IPS-18c (cell line): ENCODE measurements at regions not wholly inside any gene's neighbourhood (a gene's known extent, or its start where the extent isn't known, plus 50 kb on each side); places are given as distances from the start of the nearest gene placed in this dataset.

Experiments
- H3K4me3 ChIP-seq: 2 replicates; pipeline ENCODE4 v1.7.0; 2013; ENCODE audit warnings: low read depth, mild to moderate bottlenecking, low read length, moderate library complexity; ENCODE audit not compliant: insufficient read depth
- H3K9me3 ChIP-seq: one replicate; pipeline ENCODE4 v1.6.1; 2013; ENCODE audit warnings: mild to moderate bottlenecking, low read length, moderate library complexity; ENCODE audit not compliant: control insufficient read depth, insufficient read depth

DNA sequence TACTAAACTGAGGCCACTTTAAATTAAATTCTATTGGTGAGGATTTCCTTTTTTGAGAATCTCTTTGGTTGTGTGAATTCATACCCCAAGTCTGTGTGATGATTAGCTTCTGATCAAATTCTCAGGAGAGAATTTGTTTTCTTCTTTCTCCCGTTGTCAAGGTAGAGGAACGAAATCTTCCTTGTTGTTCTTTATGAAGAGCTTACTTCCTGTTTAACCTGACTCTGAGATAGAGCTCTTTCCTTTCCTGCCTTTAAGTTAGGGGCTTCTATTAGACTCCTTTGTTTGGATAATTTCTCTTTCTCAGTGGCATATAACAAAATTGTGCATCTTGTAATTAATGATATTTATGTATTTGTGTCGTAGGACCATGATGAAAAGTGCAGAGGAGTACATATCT is 572.1 kb downstream of the REEP3 start:
- Histone ChIP-seq H3K9me3 (no peaks in the 10 kb centered on the region), H3K4me3 (no peak overlapping the region)

DNA sequence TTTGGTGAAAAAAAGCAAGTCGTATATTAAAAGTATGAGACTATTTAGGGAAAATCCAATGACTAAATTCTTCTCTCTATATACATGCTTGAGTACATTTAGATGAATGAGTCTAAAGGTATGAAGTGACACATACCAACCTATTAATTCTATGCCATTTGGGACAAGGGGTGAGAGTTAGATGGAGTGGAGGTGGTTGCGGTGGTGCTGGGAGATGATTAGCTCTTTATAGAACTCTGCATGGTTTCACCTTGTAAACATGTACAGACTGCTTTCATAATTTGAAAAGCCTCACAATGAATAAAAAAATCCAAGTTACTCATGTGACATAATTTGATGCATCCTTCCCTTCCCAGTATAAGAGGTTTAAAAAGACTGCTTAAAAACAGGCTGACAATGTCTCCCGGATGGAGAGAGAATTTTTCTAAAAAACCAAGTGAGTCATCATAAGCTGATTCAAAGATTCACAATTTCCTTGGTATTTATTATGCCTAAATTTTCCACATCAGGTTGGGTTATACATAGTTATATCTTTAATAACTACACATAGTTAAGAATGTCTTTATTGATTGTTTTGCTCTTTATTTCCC is 572.8 kb downstream of the REEP3 start:
- H3K9me3 ChIP-seq, result no peaks in the 10 kb centered on the region
- no peak overlapping the region for H3K4me3 ChIP-seq

DNA sequence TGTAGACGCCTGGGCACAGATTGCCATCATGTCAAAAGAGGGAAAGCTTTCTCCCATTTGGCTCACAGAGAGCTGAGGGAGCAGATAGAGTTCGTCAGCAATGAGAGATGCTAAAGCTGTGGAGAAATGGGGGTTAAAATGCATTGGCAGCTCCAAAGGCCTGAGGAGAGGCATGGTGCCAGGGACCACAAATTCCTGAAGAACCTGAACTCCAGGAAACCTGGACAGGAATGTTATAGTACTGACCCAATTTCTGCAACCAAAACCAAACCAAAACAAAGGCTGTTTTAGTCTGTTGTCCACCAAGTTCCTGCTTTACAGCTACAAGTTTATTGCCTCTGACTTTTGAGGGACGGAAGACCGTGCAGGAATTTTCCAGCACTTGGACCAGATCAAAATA is 575.7 kb downstream of the REEP3 start:
- H3K4me3 ChIP-seq, result no peak overlapping the region
- no peaks in the 10 kb centered on the region for H3K9me3 ChIP-seq

DNA sequence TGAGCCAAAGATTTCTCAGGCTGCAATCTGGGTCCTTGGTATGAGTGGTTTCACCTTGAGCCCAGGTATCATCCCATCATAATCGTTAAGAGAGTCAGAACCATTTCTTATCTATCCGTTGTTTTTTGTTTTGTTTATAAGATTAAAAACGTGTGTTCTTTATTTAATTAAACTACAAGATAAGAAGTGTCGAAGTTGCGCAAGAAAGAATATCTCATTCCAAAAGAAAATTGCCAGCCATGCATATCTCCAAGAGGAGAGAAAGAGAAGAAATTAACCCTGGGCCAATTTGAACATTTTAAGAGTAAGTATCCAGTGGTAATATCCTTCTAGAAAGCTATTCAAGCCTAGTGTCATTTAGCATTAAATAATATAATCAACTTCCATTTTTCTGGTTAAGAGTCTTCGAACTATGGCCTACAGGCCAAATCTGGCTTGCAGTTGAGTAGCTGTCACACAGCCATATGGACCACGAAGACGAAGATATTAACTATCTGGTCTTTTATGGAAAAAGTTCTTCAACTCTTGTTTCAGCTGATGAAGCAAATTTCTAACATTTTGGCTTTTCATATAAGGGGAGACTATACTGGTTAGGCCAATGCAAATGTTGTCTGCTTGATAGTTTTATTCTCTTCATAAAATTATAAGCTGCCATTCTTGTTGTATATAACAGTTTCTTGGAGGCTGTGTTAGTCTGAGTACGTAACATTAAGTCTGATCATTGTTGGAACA is 576.4 kb downstream of the REEP3 start:
- Histone ChIP-seq H3K9me3 (no peaks in the 10 kb centered on the region), H3K4me3 (no peak overlapping the region)

GRCh38 chr10:64098994-64099393 is 577.8 kb downstream of the REEP3 start:
- Histone ChIP-seq H3K4me3 (no peak overlapping the region), H3K9me3 (no peaks in the 10 kb centered on the region)

- Histone ChIP-seq H3K4me3 (no peak overlapping the region), H3K9me3 (no peaks in the 10 kb centered on the region)
These were observed 580.5 kb downstream of the REEP3 start for GRCh38 chr10:64101606-64102263.

- H3K4me3 ChIP-seq, result no peak overlapping the region
- H3K9me3 ChIP-seq, result no peaks in the 10 kb centered on the region
These were observed 581.0 kb downstream of the REEP3 start for GRCh38 chr10:64102264-64102633.

GRCh38 chr10:64102916-64103315 is 581.7 kb downstream of the REEP3 start:
- Histone ChIP-seq H3K4me3 (no peak overlapping the region), H3K9me3 (no peaks in the 10 kb centered on the region)

GRCh38 chr10:64103750-64104470 is 582.7 kb downstream of the REEP3 start:
- Histone ChIP-seq H3K4me3 (no peak overlapping the region), H3K9me3 (no peaks in the 10 kb centered on the region)

DNA sequence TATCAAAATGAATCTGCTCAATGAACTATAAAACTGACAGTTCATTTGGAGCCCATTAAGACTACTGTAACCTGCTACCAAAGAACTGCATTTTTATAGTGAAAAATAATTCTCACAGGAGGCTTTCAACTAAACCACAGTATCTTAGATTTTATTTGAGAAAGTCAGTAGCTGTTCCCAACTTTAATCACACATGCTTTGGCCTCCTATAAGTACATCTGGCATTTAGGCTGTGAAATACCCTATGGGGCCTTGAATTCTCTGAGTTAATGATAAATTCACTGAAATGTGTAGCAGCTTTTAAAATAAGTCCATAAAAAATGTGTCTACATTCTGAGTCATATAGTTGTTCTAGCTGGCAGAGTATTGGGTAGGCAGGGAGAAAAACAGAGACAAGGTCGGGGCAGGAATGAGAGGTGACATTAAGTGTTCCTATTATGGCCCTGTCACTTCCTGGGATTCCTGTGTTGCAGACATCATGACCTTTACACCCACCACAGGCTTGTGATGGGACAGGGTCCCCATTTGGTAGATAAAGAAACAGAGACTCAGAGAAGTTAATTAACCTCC is 588.8 kb downstream of the REEP3 start:
- Histone ChIP-seq H3K4me3 (no peak overlapping the region), H3K9me3 (no peaks in the 10 kb centered on the region)

- no peaks in the 10 kb centered on the region for H3K9me3 ChIP-seq
- no peak overlapping the region for H3K4me3 ChIP-seq
These were observed 591.6 kb downstream of the REEP3 start for GRCh38 chr10:64112701-64113355.

DNA sequence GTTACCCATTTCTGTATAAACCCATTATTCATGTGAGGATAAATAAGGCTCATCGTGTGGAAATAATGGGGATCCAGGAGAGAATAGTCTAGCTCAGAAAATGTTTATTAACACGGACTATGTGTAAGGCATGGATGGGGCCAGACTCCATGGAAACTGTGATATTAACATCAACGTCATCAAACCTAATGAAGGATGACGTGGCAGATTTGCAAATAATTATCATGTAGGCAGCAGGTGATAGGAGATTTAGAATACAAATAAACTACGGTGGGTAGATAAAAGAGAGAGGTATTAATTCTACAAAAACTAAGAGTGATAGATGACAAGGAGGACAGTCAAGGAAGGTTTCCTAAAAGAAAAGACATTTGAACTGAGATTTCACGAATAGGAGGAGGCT is 592.2 kb downstream of the REEP3 start:
- Histone ChIP-seq H3K4me3 (no peak overlapping the region), H3K9me3 (no peaks in the 10 kb centered on the region)

DNA sequence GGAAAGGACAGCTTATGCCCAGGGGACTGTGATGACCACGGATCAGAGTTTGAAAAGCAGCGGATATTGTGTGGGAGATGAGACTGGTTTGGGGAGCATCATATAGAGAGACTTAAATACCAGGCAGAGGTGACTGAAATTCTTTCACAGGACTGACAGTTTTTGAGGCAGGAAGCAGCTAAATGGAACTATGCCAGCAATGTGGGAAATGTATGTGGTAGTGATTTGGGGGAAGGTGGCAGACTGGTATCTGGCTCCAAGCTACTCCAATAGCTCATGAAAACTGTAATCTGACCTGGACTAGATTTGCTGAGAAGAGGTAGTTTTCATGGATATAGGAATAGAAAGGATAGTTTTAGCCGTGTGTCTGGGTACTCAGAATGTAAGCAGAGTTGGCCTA is 592.6 kb downstream of the REEP3 start:
- Histone ChIP-seq H3K9me3 (no peaks in the 10 kb centered on the region), H3K4me3 (no peak overlapping the region)

DNA sequence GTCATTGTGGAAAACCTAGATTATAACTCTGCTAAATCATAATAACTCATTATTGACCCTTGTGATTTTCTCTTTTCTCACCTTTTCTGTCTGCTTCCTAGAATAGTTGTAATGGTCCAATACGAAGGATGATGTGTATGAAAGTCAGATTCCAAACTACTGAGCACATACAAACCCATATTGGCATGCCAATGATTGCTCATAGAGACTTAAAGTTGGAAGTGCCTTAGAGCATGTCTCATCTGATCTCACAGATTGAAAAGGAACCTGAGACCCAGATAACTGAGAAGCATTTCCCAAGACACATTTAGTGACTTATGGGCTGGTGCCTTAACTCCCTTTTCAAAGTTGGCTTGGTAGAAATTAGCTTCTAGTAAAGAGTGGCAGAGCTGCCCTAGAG is 594.3 kb downstream of the REEP3 start:
- H3K4me3 ChIP-seq, result no peak overlapping the region

GRCh38 chr10:64115908-64116643 is 594.9 kb downstream of the REEP3 start:
- Histone ChIP-seq H3K4me3 (no peak overlapping the region), H3K9me3 (no peaks in the 10 kb centered on the region)

More for the DNA sequence above, 594.3 kb downstream of the REEP3 start:
- no peaks in the 10 kb centered on the region for H3K9me3 ChIP-seq

- H3K4me3 ChIP-seq, result no peak overlapping the region
- no peaks in the 10 kb centered on the region for H3K9me3 ChIP-seq
These were observed 595.5 kb downstream of the REEP3 start for GRCh38 chr10:64116707-64117106.

DNA sequence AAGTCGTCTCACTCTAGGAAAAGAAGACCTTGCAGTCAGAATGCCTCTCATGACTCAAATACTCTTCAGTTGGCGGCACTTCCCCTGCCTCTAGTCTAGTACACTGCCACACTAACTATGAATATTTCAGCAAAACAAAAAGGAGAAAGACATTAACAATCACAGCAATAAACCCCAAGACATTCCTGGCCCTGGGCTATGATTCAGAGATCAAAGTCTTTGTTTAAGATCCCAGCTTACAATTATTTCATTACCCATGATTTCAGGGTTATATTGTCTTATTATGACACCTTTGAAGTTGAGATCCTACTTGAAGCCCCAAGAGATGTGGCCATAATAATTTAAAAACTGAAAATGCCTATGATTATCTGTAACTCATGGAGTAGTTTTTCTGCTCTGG is 597.5 kb downstream of the REEP3 start:
- Histone ChIP-seq H3K4me3 (no peak overlapping the region), H3K9me3 (no peaks in the 10 kb centered on the region)
